CD4-positive, alpha-beta T cell treated with Interferon alpha-2 for 1 hour (primary cell): ENCODE measurements at regions not wholly inside any gene's neighbourhood (a gene's known extent, or its start where the extent isn't known, plus 50 kb on each side); places are given as distances from the start of the nearest gene placed in this dataset.
"Not testable (repeated sequence)": the region's sequence is repeated elsewhere in the genome, so short reads cannot be mapped to it uniquely, and the experiment has no call there.

Source experiments
- DNase-seq, 2 donors: peaks; one replicate each; pipeline ENCODE4 v3.0.0-alpha.2; 2020 to 2022

DNA sequence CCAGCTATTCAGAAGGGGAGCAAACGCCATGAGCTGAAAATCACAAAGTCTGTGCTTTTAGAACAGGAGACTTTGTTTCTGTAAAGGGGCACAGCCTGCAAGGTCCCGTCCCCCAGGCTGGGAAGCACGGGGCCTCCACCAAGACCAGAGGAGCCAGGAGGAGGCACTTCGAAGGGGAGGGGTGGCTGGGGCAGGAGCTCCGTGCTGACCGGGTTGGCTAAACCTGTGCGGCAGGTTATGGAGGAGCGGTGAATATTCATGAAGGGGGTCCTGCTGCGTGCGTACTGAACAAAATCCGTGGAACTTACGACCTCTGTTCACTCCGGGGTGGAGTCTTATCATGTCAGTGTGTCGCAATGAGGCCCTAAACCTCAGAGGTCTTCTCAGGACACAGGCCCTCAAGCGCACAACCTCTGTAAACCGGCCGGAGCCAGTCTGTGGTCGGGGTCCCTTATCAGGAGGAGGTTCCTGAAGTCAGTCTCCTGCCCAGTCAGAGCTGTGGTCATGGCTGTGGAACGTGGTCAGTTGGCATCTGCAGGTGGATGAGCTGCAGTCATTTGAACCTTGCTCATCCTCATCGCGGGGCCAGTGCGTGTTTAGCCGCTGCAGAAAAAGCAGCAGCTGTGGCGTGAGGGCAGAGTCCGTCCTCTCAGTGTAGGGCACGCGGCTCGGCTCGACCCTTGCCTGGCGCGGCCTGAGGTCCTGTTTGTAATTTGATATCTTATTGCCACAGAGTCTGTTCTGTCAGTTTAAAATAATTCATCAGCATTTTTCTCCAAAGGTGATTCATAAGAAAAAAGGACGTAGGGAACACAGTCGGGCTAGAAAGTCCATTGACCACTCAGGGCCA lies 5507.7 kb upstream of the TPTE start:
- DNase-seq: not testable (repeated sequence)

- DNase-seq: not testable (repeated sequence)
Observed at GRCh38 chr21:5015187-5015586, 5506.2 kb upstream of the TPTE start.

DNA sequence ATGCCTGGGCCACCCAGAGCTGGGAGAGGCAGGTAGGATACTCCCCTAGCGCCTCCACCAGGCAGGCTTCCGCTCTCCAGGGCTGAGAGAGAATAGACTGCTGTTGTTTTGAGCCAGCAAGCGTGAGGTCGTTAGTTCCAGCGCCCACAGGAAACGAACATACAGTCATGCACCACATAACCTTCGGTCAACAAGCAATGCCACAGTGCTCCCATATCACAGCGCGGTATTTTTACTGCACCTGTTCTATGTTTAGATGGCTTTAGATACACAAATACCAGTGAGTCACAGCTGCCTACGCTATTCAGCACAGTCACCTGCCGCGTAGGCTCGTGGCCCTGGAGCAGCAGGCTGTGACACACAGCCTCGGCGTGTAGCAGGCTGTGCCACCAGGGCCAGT lies 5502.3 kb upstream of the TPTE start:
- not testable (repeated sequence) for DNase-seq

- DNase-seq: not testable (repeated sequence)
Observed at GRCh38 chr21:5021815-5022214, 5499.6 kb upstream of the TPTE start.

DNA sequence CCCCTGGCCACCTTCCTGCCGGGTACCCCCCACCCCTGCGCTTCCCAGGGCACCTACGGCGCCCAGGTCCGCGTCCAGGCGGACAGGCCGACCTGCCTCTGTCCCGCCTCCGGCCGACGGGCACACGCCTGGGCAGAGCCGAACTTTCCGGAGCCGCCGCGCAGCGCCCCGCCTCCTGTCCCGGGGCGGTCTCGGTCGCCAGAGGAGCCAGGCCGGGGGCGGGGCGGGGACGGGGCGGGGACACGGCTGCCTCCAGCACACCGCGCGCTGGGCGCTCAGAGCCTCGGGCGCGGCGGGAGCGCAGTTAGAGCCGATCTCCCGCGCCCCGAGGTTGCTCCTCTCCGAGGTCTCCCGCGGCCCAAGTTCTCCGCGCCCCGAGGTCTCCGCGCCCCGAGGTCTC lies 5499.1 kb upstream of the TPTE start:
- not testable (repeated sequence) for DNase-seq

- not testable (repeated sequence) for DNase-seq
Observed at GRCh38 chr21:5022748-5023147, 5498.6 kb upstream of the TPTE start.

GRCh38 chr21:5035147-5035546 lies 5486.2 kb upstream of the TPTE start:
- not testable (repeated sequence) for DNase-seq

- not testable (repeated sequence) for DNase-seq
Observed at GRCh38 chr21:5035587-5035986, 5485.8 kb upstream of the TPTE start.

GRCh38 chr21:5037606-5038331 lies 5483.6 kb upstream of the TPTE start:
- DNase-seq: not testable (repeated sequence)

GRCh38 chr21:5039926-5040325 lies 5481.5 kb upstream of the TPTE start:
- DNase-seq: not testable (repeated sequence)

GRCh38 chr21:5042583-5042982 lies 5478.8 kb upstream of the TPTE start:
- not testable (repeated sequence) for DNase-seq

GRCh38 chr21:5044812-5045211 lies 5476.6 kb upstream of the TPTE start:
- DNase-seq: not testable (repeated sequence)

- not testable (repeated sequence) for DNase-seq
Observed at GRCh38 chr21:5051303-5052018, 5469.9 kb upstream of the TPTE start.

DNA sequence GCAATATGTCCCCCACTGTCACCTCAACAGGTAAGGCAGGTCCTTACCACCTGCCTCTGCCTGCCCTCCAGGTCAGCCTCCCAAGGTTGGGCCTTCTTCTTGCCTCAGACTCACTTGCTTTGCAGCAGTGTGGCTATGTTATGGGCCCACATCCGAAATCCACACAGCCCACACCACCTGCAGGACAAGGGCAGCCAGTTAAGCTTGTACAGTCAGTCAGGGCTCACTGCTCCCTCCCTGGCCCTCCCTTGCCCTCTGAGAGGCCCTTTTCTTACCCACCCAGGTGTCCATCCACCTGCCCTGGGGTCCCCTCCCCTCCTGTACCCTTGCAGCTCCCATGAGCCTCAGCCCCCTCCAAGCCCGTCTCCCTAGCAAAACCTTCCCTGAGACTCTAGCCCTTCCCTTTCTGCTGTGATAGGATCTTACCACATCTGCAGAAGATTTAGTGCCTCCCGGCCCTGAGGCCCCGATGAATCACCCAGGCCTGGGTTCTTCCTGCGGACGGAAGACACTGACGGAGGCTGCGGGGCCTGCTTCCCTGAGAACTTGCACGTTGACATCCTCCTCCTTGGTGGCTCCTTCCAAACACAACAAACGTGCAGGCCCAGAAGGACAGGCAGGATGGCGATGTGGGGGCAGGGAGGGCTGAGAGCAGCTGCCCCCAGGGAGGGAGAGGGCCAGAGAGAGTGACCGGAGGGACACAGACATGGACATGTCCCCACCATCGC lies 5466.2 kb upstream of the TPTE start:
- not testable (repeated sequence) for DNase-seq

GRCh38 chr21:5055996-5056962 lies 5465.1 kb upstream of the TPTE start:
- DNase-seq: not testable (repeated sequence)

DNA sequence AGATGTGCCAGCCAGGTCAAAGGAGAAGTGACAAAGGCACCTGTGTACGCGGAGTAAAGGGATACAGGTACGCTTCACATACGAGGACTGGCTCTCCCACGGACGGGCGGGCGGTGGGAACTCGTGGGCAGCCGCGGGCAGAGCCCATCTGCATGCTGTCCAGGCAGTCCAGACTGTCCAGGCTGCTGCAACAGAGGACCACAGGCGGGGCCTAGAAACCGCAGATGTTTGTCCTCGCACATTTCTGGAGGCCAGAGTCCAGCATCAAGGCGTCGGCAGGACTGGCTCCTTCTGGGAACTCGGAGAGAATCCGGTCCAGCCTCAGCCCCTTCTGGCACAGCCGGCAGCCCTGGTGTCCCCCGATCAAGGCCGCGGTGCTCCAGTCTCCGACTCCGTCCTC lies 5464.3 kb upstream of the TPTE start:
- DNase-seq: not testable (repeated sequence)

DNA sequence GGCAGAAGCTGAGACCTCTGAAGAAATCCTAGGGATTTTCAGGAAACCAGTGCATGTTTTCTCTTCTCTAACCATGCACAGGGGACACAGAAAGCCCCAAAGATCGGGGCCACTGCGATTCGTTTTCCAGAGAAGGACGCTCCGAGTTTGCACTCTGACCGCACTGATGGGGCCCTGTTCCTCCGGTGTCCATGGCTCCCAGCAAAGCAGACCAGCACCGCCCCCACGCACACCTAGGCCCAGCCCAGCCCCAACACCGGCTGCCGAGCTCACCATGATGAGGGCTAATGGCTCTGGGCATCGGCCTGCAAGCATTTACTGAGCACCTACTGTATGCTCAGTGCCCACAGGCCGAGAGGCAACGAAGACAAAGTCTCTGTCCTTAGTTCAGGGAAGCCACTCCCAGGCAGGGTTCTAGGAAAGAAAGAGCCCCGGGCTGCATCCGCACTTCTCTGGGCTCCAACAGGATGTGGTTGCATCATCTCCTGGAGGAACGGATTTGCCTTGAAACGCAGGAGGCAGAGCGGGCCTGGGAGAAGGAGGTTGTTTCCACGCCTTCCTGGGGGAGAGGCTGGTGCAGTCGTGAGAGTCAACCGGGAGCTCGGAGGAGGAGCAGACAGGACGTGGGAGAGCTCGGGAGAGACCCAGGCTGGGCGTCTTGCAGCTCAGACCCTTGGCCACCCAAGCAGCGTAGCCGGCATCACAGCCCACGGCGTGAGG lies 5460.9 kb upstream of the TPTE start:
- DNase-seq: not testable (repeated sequence)

DNA sequence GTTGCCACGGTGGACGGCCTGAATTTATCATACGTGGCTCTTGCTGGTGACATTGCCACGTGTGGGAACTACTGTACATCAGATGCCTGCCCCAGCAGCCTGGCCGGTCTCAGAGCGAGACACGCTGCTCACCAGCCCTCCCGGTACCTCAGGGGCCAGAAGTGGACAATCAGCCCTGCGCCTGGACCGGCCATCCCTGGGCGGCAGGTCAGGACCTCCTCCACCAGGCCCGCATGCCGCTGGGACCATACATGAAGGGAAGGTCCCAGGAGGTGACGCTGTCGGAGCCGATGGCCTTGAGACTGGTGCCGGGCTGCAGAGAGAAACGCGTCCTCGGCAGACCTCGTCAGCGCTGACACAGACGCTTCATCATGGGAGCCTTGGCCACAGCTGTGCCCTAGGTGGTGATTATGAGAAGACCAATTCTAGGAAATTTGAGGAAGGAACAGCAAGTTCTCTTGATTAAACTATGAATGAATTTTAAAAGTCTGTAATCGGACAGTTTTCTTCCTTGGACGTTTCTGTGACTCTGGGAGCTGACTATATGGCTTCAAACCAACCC lies 5456.7 kb upstream of the TPTE start:
- DNase-seq: not testable (repeated sequence)

DNA sequence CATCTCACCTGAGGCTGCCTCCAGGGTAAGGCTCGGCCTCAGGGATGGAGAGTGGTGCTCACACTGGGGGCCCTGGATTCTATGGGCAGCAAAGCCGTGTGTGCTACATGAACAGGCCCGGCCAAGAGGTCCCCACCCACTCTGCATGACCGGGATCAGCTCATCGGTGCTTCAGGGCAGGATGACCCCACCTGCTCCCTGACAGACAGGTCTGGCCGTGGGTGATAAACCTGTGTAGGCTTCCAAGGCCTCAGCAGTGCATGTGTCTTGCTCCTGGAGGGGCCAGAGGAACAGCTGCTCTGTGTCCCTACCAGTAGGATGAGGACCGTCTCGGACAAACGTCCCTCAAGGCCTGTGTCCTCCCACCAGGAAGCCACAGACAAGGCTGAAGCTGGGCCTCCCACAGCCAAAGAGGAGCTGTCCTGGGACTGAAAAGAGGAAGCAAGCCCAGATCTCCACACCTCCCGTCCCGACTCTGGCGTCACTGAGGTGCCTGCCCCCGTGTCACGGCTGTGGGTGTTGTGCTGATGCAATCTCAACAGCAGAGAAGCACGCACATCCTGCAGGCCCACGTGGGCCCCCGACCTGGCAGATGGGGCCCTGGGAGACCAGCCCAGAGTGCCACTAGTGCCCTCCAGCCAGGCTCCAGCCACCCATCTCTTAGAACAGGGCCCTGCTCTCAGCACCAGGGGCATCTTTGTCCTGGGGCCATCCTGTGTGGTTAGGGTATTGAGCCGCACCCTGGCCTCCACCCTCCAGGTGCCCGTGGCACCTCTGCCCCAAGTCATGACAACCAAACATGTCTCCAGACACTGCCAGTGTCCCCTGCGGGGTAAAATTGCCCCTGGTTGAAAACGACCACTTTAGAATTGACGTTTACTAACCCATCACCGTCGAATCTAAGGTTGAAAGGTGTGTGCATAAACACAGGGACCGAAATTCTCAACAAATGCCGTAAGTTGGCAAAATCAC lies 5455.9 kb upstream of the TPTE start:
- peak; percentile 42 to 88 for DNase-seq
